ENCODE measurements at regions not wholly inside any gene's neighbourhood (a gene's known extent, or its start where the extent isn't known, plus 50 kb on each side); places are given as distances from the start of the nearest gene placed in this dataset.

GRCh38 chr11:8786933-8787332 lies 104.3 kb downstream of the RPL27A start:
- Histone ChIP-seq H3K36me3 (ENCODE audit: control insufficient read depth, low read length) (no peaks in the 10 kb centered on the region), H3F3A (ENCODE audit: control insufficient read depth, insufficient read depth) (no peaks in the 10 kb centered on the region), H3K4me1 (ENCODE audit: control insufficient read depth, low read length) (no peaks in the 10 kb centered on the region), H3K4me3 (ENCODE audit: low read length) (no peak overlapping the region), H3K27me3 (ENCODE audit: control insufficient read depth, low read length) (peaks cover 7% of the 10 kb centered on the region), H3K9me2 (replicated peaks; ENCODE audit: control insufficient read depth, low read length) (no peaks in the 10 kb centered on the region), H3K27ac (ENCODE audit: low read depth, low read length) (no peak overlapping the region), H3K4me2 (ENCODE audit: low read length) (no peak overlapping the region), H3K79me2 (ENCODE audit: control insufficient read depth, low read length) (no peaks in the 10 kb centered on the region), H3K9me3 (ENCODE audit: control insufficient read depth, insufficient read depth, low read length) (no peaks in the 10 kb centered on the region), H4K20me1 (ENCODE audit: control insufficient read depth, insufficient read depth, low read depth, low read length) (no peaks in the 10 kb centered on the region)
- TF ChIP-seq CTCF (IDR thresholded peaks at IDR 0.05; ENCODE audit: low read depth, low read length, poor library complexity, severe bottlenecking) (no peak), EZH2phosphoT487 (IDR thresholded peaks at IDR 0.05; ENCODE audit: borderline replicate concordance, low read length) (no peak)

GRCh38 chr11:8787372-8787771 lies 104.8 kb downstream of the RPL27A start:
- Histone ChIP-seq H3K4me3 (ENCODE audit: low read length) (no peak overlapping the region), H3K9me2 (replicated peaks; ENCODE audit: control insufficient read depth, low read length) (no peaks in the 10 kb centered on the region), H3K9me3 (ENCODE audit: control insufficient read depth, insufficient read depth, low read length) (no peaks in the 10 kb centered on the region), H3K4me2 (ENCODE audit: low read length) (no peak overlapping the region), H3F3A (ENCODE audit: control insufficient read depth, insufficient read depth) (no peaks in the 10 kb centered on the region), H3K27me3 (ENCODE audit: control insufficient read depth, low read length) (peaks cover 7% of the 10 kb centered on the region), H3K79me2 (ENCODE audit: control insufficient read depth, low read length) (no peaks in the 10 kb centered on the region), H3K4me1 (ENCODE audit: control insufficient read depth, low read length) (no peaks in the 10 kb centered on the region), H4K20me1 (ENCODE audit: control insufficient read depth, insufficient read depth, low read depth, low read length) (no peaks in the 10 kb centered on the region), H3K27ac (ENCODE audit: low read depth, low read length) (no peak overlapping the region), H3K36me3 (ENCODE audit: control insufficient read depth, low read length) (no peaks in the 10 kb centered on the region)
- TF ChIP-seq CTCF (IDR thresholded peaks at IDR 0.05; ENCODE audit: low read depth, low read length, poor library complexity, severe bottlenecking) (no peak), EZH2phosphoT487 (IDR thresholded peaks at IDR 0.05; ENCODE audit: borderline replicate concordance, low read length) (no peak)

- Histone ChIP-seq H3K4me1 (ENCODE audit: control insufficient read depth, low read length) (no peaks in the 10 kb centered on the region), H3K79me2 (ENCODE audit: control insufficient read depth, low read length) (no peaks in the 10 kb centered on the region), H3K27me3 (ENCODE audit: control insufficient read depth, low read length) (peaks cover 7% of the 10 kb centered on the region), H4K20me1 (ENCODE audit: control insufficient read depth, insufficient read depth, low read depth, low read length) (no peaks in the 10 kb centered on the region), H3K9me3 (ENCODE audit: control insufficient read depth, insufficient read depth, low read length) (no peaks in the 10 kb centered on the region), H3K27ac (ENCODE audit: low read depth, low read length) (no peak overlapping the region), H3F3A (ENCODE audit: control insufficient read depth, insufficient read depth) (no peaks in the 10 kb centered on the region), H3K36me3 (ENCODE audit: control insufficient read depth, low read length) (no peaks in the 10 kb centered on the region), H3K4me2 (ENCODE audit: low read length) (no peak overlapping the region), H3K9me2 (replicated peaks; ENCODE audit: control insufficient read depth, low read length) (no peaks in the 10 kb centered on the region), H3K4me3 (ENCODE audit: low read length) (no peak overlapping the region)
- no peak for TF ChIP-seq EZH2phosphoT487 (IDR thresholded peaks at IDR 0.05; ENCODE audit: borderline replicate concordance, low read length)
- TF ChIP-seq CTCF (IDR thresholded peaks at IDR 0.05; ENCODE audit: low read depth, low read length, poor library complexity, severe bottlenecking): no peak
These were observed 106.0 kb downstream of the RPL27A start for GRCh38 chr11:8788616-8789015.

- TF ChIP-seq CTCF (IDR thresholded peaks at IDR 0.05; ENCODE audit: low read depth, low read length, poor library complexity, severe bottlenecking): no peak
- Histone ChIP-seq H3K27me3 (ENCODE audit: control insufficient read depth, low read length) (peaks cover 7% of the 10 kb centered on the region), H4K20me1 (ENCODE audit: control insufficient read depth, insufficient read depth, low read depth, low read length) (no peaks in the 10 kb centered on the region), H3K9me2 (replicated peaks; ENCODE audit: control insufficient read depth, low read length) (no peaks in the 10 kb centered on the region), H3K36me3 (ENCODE audit: control insufficient read depth, low read length) (no peaks in the 10 kb centered on the region), H3K4me3 (ENCODE audit: low read length) (no peak overlapping the region), H3K4me1 (ENCODE audit: control insufficient read depth, low read length) (no peaks in the 10 kb centered on the region), H3K9me3 (ENCODE audit: control insufficient read depth, insufficient read depth, low read length) (no peaks in the 10 kb centered on the region), H3K4me2 (ENCODE audit: low read length) (no peak overlapping the region), H3K79me2 (ENCODE audit: control insufficient read depth, low read length) (no peaks in the 10 kb centered on the region), H3F3A (ENCODE audit: control insufficient read depth, insufficient read depth) (no peaks in the 10 kb centered on the region), H3K27ac (ENCODE audit: low read depth, low read length) (no peak overlapping the region)
These were observed 107.3 kb downstream of the RPL27A start for GRCh38 chr11:8789864-8790263.
